Prostate gland (tissue), 2 donors: ENCODE measurements at regions not wholly inside any gene's neighbourhood (a gene's known extent, or its start where the extent isn't known, plus 50 kb on each side); places are given as distances from the start of the nearest gene placed in this dataset.

ENCODE experiments used
- POLR2A ChIP-seq: fragments of 450-650 bp; IDR thresholded peaks from one replicate; pipeline ENCODE4 v1.6.1; 2016; ENCODE audit warnings: antibody characterized with exemption, mild to moderate bottlenecking
- POLR2AphosphoS5 ChIP-seq: sonication (generic); formaldehyde crosslinking; IDR thresholded peaks from one replicate; pipeline ENCODE4 v1.6.1; 2017; ENCODE audit warnings: antibody characterized with exemption
- TF ChIP-seq, protein P1 (sequence below), 4 experiments: fragments of 200-600 bp in 2 of 4; fragments of 450-650 bp in 2 of 4; sonication (generic) in 2 of 4; IDR thresholded peaks; 1 replicate in 3 of 4; 2 replicates in 1 of 4; pipeline ENCODE4 v1.5.1; 2016 to 2019; ENCODE audit warnings: antibody characterized with exemption in 4 of 4, mild to moderate bottlenecking in 2 of 4, moderate library complexity in 2 of 4

DNA sequence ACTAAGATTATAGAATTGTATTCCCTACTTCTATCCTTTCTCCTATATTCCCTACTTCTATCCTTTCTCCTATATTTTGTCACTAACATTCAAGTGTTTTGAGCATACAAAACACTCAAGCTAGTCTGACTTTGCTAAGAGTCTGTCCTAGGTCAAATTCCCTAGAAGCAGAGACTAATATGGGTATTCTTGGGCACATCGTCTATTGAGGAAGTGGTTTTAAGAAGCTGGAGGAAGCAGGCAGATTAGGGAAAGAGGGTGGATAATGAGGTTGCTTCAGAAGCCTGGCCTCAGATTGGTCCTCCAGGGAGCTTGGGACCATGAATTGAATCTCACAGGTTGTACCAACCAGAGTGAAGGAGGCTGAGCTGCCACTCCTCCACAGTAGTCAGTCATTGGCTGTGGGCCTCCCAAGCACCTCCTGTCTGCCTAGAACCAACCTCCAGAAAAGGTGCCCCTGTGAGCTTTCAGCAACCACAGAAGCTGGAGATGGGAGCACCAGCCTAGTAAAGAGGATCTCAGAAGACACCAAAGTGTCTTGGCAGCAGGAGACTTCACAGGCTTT, 295.9 kb upstream of the PHF14 start:
- TF ChIP-seq, protein P1, sequence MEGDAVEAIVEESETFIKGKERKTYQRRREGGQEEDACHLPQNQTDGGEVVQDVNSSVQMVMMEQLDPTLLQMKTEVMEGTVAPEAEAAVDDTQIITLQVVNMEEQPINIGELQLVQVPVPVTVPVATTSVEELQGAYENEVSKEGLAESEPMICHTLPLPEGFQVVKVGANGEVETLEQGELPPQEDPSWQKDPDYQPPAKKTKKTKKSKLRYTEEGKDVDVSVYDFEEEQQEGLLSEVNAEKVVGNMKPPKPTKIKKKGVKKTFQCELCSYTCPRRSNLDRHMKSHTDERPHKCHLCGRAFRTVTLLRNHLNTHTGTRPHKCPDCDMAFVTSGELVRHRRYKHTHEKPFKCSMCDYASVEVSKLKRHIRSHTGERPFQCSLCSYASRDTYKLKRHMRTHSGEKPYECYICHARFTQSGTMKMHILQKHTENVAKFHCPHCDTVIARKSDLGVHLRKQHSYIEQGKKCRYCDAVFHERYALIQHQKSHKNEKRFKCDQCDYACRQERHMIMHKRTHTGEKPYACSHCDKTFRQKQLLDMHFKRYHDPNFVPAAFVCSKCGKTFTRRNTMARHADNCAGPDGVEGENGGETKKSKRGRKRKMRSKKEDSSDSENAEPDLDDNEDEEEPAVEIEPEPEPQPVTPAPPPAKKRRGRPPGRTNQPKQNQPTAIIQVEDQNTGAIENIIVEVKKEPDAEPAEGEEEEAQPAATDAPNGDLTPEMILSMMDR (IDR thresholded peaks at IDR 0.05) = no peak
- no peak for TF ChIP-seq POLR2AphosphoS5
- TF ChIP-seq POLR2A = no peak
